ENCODE measurements at regions not wholly inside any gene's neighbourhood (a gene's known extent, or its start where the extent isn't known, plus 50 kb on each side); places are given as distances from the start of the nearest gene placed in this dataset.

- under 1% methylated on average over 68 of the region's 68 CpGs for WGBS (ENCODE audit: insufficient coverage)
- peak overlapping the region; percentile 92 for H3K27ac ChIP-seq (ENCODE audit: low read length)
- no peaks in the 10 kb centered on the region for H3K9me3 Mint-ChIP-seq
- H3K27ac Mint-ChIP-seq, result peak overlapping the region; percentile 98
- H3K27me3 Mint-ChIP-seq (ENCODE audit: low read depth in 2 of 2), result no peaks in the 10 kb centered on the region
- H3K27me3 ChIP-seq (ENCODE audit: control insufficient read depth, insufficient read depth, low read length), result no peaks in the 10 kb centered on the region
- no peaks in the 10 kb centered on the region for H3K36me3 ChIP-seq (ENCODE audit: control insufficient read depth, insufficient read depth, low read length)
- intact Hi-C loops (cut with micrococcal nuclease), result loop anchor here (2.0 to 5.0 kb wide), 4 partner anchors 135 to 511 kb away; partner anchors contain the start of genes ASL, GUSB, KCTD7 and TYW1
- peak; percentile 92 to 98 (median 93) for ATAC-seq
- TF ChIP-seq, protein P1, sequence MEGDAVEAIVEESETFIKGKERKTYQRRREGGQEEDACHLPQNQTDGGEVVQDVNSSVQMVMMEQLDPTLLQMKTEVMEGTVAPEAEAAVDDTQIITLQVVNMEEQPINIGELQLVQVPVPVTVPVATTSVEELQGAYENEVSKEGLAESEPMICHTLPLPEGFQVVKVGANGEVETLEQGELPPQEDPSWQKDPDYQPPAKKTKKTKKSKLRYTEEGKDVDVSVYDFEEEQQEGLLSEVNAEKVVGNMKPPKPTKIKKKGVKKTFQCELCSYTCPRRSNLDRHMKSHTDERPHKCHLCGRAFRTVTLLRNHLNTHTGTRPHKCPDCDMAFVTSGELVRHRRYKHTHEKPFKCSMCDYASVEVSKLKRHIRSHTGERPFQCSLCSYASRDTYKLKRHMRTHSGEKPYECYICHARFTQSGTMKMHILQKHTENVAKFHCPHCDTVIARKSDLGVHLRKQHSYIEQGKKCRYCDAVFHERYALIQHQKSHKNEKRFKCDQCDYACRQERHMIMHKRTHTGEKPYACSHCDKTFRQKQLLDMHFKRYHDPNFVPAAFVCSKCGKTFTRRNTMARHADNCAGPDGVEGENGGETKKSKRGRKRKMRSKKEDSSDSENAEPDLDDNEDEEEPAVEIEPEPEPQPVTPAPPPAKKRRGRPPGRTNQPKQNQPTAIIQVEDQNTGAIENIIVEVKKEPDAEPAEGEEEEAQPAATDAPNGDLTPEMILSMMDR (IDR thresholded peaks at IDR 0.05), result peak; percentile 27
- H3K4me3 Mint-ChIP-seq, result peak overlapping the region; percentile 90
- peaks cover 17% of the 10 kb centered on the region for H3K4me1 ChIP-seq (ENCODE audit: control insufficient read depth, insufficient read depth, low read length)
- peak; percentile 94 to 99 for DNase-seq
- peak overlapping the region; percentile 71 for H3K4me3 ChIP-seq (ENCODE audit: low read length)
- H3K9me3 ChIP-seq (ENCODE audit: control insufficient read depth, insufficient read depth, low read length), result no peaks in the 10 kb centered on the region
- H3K36me3 Mint-ChIP-seq, result no peaks in the 10 kb centered on the region
- peaks cover 9 to 16% of the 10 kb centered on the region in 2 donors for H3K4me1 Mint-ChIP-seq
Observed at GRCh38 chr7:66493235-66494205, 135.2 kb upstream of the KCTD7 start.

DNA sequence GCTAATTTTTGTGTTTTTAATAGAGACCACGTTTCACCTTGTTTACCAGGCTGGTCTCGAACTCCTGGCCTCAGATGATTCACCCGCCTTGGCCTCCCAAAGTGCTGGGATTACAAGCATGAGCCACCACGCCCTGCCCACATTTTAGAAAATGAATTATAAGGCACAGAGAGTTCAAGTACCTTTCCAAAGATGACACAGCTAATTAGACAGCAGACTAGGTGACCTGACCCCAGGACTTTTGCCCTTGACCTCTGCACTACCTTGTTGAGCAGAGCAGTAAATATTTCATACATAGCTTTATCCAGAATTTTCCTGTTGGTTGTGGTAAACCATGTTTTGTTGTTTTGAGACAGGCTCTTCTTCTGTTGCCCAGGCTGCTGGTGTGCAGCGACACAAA, 131.3 kb upstream of the KCTD7 start:
- no peak for DNase-seq
- H3K4me3 Mint-ChIP-seq, result no peak overlapping the region
- no peak overlapping the region for H3K27ac ChIP-seq (ENCODE audit: low read length)
- no peak overlapping the region for H3K4me3 ChIP-seq (ENCODE audit: low read length)
- no peaks in the 10 kb centered on the region for H3K36me3 ChIP-seq (ENCODE audit: control insufficient read depth, insufficient read depth, low read length)
- 92% methylated on average over 5 of the region's 5 CpGs for WGBS (ENCODE audit: insufficient coverage)
- H3K27me3 Mint-ChIP-seq (ENCODE audit: low read depth in 2 of 2), result no peaks in the 10 kb centered on the region
- TF ChIP-seq, protein P1 (IDR thresholded peaks at IDR 0.05), result no peak
- peaks cover 9 to 16% of the 10 kb centered on the region in 2 donors for H3K4me1 Mint-ChIP-seq
- H3K9me3 Mint-ChIP-seq, result no peaks in the 10 kb centered on the region
- H3K36me3 Mint-ChIP-seq, result no peaks in the 10 kb centered on the region
- ATAC-seq, result no peak
- H3K9me3 ChIP-seq (ENCODE audit: control insufficient read depth, insufficient read depth, low read length), result no peaks in the 10 kb centered on the region
- H3K27ac Mint-ChIP-seq, result no peak overlapping the region
- peaks cover 17% of the 10 kb centered on the region for H3K4me1 ChIP-seq (ENCODE audit: control insufficient read depth, insufficient read depth, low read length)
- intact Hi-C loops (cut with micrococcal nuclease), result no loop called here
- no peaks in the 10 kb centered on the region for H3K27me3 ChIP-seq (ENCODE audit: control insufficient read depth, insufficient read depth, low read length)

GRCh38 chr7:66500087-66500486, 128.6 kb upstream of the KCTD7 start:
- no peaks in the 10 kb centered on the region for H3K9me3 ChIP-seq (ENCODE audit: control insufficient read depth, insufficient read depth, low read length)
- intact Hi-C loops (cut with micrococcal nuclease), result no loop called here
- WGBS (ENCODE audit: insufficient coverage), result 94% methylated on average over 2 of the region's 3 CpGs
- TF ChIP-seq, protein P1 (IDR thresholded peaks at IDR 0.05), result no peak
- Mint-ChIP-seq H3K4me3 (no peak overlapping the region), H3K36me3 (no peaks in the 10 kb centered on the region), H3K27ac (no peak overlapping the region), H3K27me3 (ENCODE audit: low read depth in 2 of 2) (peaks cover 0 to 4% of the 10 kb centered on the region in 2 donors), H3K9me3 (no peaks in the 10 kb centered on the region), H3K4me1 (peaks cover 0 to 4% of the 10 kb centered on the region in 2 donors)
- no peak overlapping the region for H3K4me3 ChIP-seq (ENCODE audit: low read length)
- DNase-seq, result no peak
- no peaks in the 10 kb centered on the region for H3K36me3 ChIP-seq (ENCODE audit: control insufficient read depth, insufficient read depth, low read length)
- no peak for ATAC-seq
- H3K27me3 ChIP-seq (ENCODE audit: control insufficient read depth, insufficient read depth, low read length), result no peaks in the 10 kb centered on the region
- H3K4me1 ChIP-seq (ENCODE audit: control insufficient read depth, insufficient read depth, low read length), result no peaks in the 10 kb centered on the region
- H3K27ac ChIP-seq (ENCODE audit: low read length), result no peak overlapping the region
